ENCODE measurements at regions not wholly inside any gene's neighbourhood (a gene's known extent, or its start where the extent isn't known, plus 50 kb on each side); places are given as distances from the start of the nearest gene placed in this dataset.

- 58% methylated on average over 2 of the region's 2 CpGs for WGBS
- DNase-seq (ENCODE audit: low spot score), result no peak
- intact Hi-C loops (cut with DNase I), result no loop called here
- no peaks in the 10 kb centered on the region for H3K36me3 ChIP-seq
- TF ChIP-seq CTCF (IDR thresholded peaks at IDR 0.05) (no peak), POLR2AphosphoS5 (IDR thresholded peaks at IDR 0.05) (no peak), POLR2A (IDR thresholded peaks at IDR 0.05) (no peak)
- H3K4me1 ChIP-seq (replicated peaks), result no peaks in the 10 kb centered on the region
- no peaks in the 10 kb centered on the region for H3K27me3 ChIP-seq (replicated peaks; ENCODE audit: insufficient read depth)
- H3K27ac ChIP-seq, result no peak overlapping the region
- no peak overlapping the region for H3K4me3 ChIP-seq
- H3K9me3 ChIP-seq, result no peaks in the 10 kb centered on the region
These were observed 1140.7 kb upstream of the LRRN3 start for GRCh38 chr7:109950256-109950655.

DNA sequence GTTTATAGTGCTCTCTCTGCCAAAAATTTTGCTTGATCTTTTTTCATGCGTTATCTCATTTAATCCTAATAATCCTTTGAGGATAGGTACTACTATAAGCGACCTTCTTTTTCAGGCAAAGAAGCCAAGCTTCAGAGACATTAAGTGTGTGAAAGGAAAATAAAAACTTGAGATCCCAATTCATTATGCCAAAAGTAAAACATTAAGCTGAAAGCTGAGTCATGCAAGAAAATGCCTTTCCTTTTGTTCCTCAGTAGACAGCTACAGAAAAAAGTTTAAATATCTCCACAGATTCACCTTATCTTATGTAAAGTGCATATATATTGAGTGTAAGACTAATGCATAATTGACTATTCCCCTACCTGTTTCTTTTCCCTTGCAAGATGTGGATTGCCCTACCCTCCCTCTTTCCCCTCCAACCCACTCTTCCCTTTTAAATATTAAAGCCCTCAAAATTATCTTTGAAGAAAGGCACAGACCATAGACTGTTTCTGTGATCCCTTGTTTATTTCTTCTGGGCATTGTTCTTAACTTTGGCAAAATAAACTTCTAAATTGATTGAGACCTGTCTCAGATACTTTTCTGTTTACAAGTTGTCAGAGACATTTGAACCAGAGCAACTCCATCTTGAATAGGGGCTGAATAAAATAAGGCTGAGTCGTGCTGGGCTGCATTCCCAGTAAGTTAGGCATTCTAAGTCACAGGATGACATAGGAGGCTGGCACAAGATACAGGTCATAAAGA is 1139.9 kb upstream of the LRRN3 start:
- no peaks in the 10 kb centered on the region for H3K27me3 ChIP-seq (replicated peaks; ENCODE audit: insufficient read depth)
- TF ChIP-seq POLR2AphosphoS5 (IDR thresholded peaks at IDR 0.05) (no peak), POLR2A (IDR thresholded peaks at IDR 0.05) (no peak), CTCF (IDR thresholded peaks at IDR 0.05) (no peak)
- intact Hi-C loops (cut with DNase I), result no loop called here
- H3K4me1 ChIP-seq (replicated peaks), result no peaks in the 10 kb centered on the region
- 36% methylated on average over 3 of the region's 3 CpGs for WGBS
- H3K36me3 ChIP-seq, result no peaks in the 10 kb centered on the region
- H3K4me3 ChIP-seq, result no peak overlapping the region
- no peaks in the 10 kb centered on the region for H3K9me3 ChIP-seq
- no peak overlapping the region for H3K27ac ChIP-seq
- no peak for DNase-seq (ENCODE audit: low spot score)

GRCh38 chr7:109951565-109951928 is 1139.4 kb upstream of the LRRN3 start:
- intact Hi-C loops (cut with DNase I), result no loop called here
- TF ChIP-seq CTCF (IDR thresholded peaks at IDR 0.05), result no peak
- TF ChIP-seq POLR2AphosphoS5 (IDR thresholded peaks at IDR 0.05), result no peak
- no peak for TF ChIP-seq POLR2A (IDR thresholded peaks at IDR 0.05)
- no peaks in the 10 kb centered on the region for H3K9me3 ChIP-seq
- no peak overlapping the region for H3K27ac ChIP-seq
- 93% methylated on average over 4 of the region's 4 CpGs for WGBS
- H3K27me3 ChIP-seq (replicated peaks; ENCODE audit: insufficient read depth), result no peaks in the 10 kb centered on the region
- H3K36me3 ChIP-seq, result no peaks in the 10 kb centered on the region
- H3K4me1 ChIP-seq (replicated peaks), result no peaks in the 10 kb centered on the region
- no peak for DNase-seq (ENCODE audit: low spot score)
- H3K4me3 ChIP-seq, result no peak overlapping the region

DNA sequence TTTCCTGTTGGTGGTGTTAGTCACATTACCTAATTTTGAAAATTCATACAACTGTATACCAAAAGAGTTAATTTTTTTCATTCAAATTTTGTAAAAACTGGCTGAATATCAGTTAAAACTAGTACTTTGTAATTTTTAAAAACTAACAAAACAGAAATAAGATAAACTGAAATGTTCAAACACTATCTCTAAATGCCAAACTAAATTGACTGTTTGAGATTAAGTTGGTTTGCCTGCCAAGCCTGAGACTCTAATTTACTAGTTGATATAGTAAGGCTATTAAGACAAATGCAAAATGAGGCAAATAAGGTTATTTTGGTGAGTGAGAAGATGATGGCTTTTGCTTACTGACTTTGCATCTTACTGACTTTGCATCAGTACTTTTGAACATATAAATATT is 1134.9 kb upstream of the LRRN3 start:
- DNase-seq (ENCODE audit: low spot score), result no peak
- no peak for TF ChIP-seq POLR2A (IDR thresholded peaks at IDR 0.05)
- no peak for TF ChIP-seq CTCF (IDR thresholded peaks at IDR 0.05)
- TF ChIP-seq POLR2AphosphoS5 (IDR thresholded peaks at IDR 0.05), result no peak
- Histone ChIP-seq H3K36me3 (no peaks in the 10 kb centered on the region), H3K9me3 (no peaks in the 10 kb centered on the region), H3K27me3 (replicated peaks; ENCODE audit: insufficient read depth) (no peaks in the 10 kb centered on the region), H3K27ac (no peak overlapping the region), H3K4me3 (no peak overlapping the region), H3K4me1 (replicated peaks) (no peaks in the 10 kb centered on the region)
- intact Hi-C loops (cut with DNase I), result no loop called here

- DNase-seq (ENCODE audit: low spot score), result no peak
- intact Hi-C loops (cut with DNase I), result no loop called here
- no peak overlapping the region for H3K4me3 ChIP-seq
- H3K27me3 ChIP-seq (replicated peaks; ENCODE audit: insufficient read depth), result no peaks in the 10 kb centered on the region
- TF ChIP-seq CTCF (IDR thresholded peaks at IDR 0.05), result no peak
- TF ChIP-seq POLR2AphosphoS5 (IDR thresholded peaks at IDR 0.05), result no peak
- no peak for TF ChIP-seq POLR2A (IDR thresholded peaks at IDR 0.05)
- H3K4me1 ChIP-seq (replicated peaks), result no peaks in the 10 kb centered on the region
- H3K9me3 ChIP-seq, result no peaks in the 10 kb centered on the region
- no peak overlapping the region for H3K27ac ChIP-seq
- no peaks in the 10 kb centered on the region for H3K36me3 ChIP-seq
These were observed 1134.0 kb upstream of the LRRN3 start for GRCh38 chr7:109956916-109957315.
